DND-41 (cell line): ENCODE measurements at regions not wholly inside any gene's neighbourhood (a gene's known extent, or its start where the extent isn't known, plus 50 kb on each side); places are given as distances from the start of the nearest gene placed in this dataset.

Experiments
- ATAC-seq: fragments of 200-7000 bp; cut with Tn5 transposase; 3 replicates; pipeline ENCODE4 v1.9.1; 2021; ENCODE audit warnings: low read depth; ENCODE audit not compliant: insufficient read depth
- DNase-seq: peaks from one replicate; pipeline ENCODE4 v3.0.0-alpha.2; 2020
- H2AFZ ChIP-seq: 2 replicates; pipeline ENCODE4 v1.6.0; 2012; ENCODE audit warnings: low read depth, low read length
- H3K27ac ChIP-seq: 2 replicates; pipeline ENCODE4 v1.5.1; 2012; ENCODE audit warnings: low read length, inconsistent platforms
- H3K27me3 ChIP-seq: fragments of 200-600 bp; sonication (generic); 2 replicates; pipeline ENCODE4 v1.6.0; 2012; ENCODE audit warnings: low read length, mild to moderate bottlenecking, inconsistent platforms; ENCODE audit not compliant: insufficient read depth, poor library complexity
- H3K36me3 ChIP-seq: 2 replicates; pipeline ENCODE4 v1.5.1; 2012; ENCODE audit warnings: low read length, inconsistent platforms; ENCODE audit not compliant: insufficient read depth
- H3K4me1 ChIP-seq: 2 replicates; pipeline ENCODE4 v1.5.1; 2012; ENCODE audit warnings: mild to moderate bottlenecking, low read length; ENCODE audit not compliant: insufficient read depth
- H3K4me2 ChIP-seq: 2 replicates; pipeline ENCODE4 v1.6.0; 2012; ENCODE audit warnings: mild to moderate bottlenecking, moderate library complexity, low read length, inconsistent platforms; ENCODE audit not compliant: insufficient read depth
- H3K4me3 ChIP-seq, 2 experiments: fragments of 200-600 bp in 1 of 2; shearing (Covaris generic) in 1 of 2; 2 replicates each; pipeline ENCODE4 v1.5.1; 2012 to 2016; ENCODE audit warnings: inconsistent platforms in 2 of 2, low read length in 2 of 2, mild to moderate bottlenecking in 2 of 2, low read depth in 1 of 2, moderate library complexity in 1 of 2
- H3K79me2 ChIP-seq: 2 replicates; pipeline ENCODE4 v1.6.0; 2012; ENCODE audit warnings: low read length, inconsistent platforms; ENCODE audit not compliant: insufficient read depth
- H3K9ac ChIP-seq: 2 replicates; pipeline ENCODE4 v1.6.0; 2012; ENCODE audit warnings: low read depth, mild to moderate bottlenecking, inconsistent platforms, low read length, moderate library complexity
- H3K9me3 ChIP-seq: 2 replicates; pipeline ENCODE4 v1.5.1; 2012; ENCODE audit warnings: low read length, moderate library complexity, mild to moderate bottlenecking, inconsistent platforms; ENCODE audit not compliant: insufficient read depth, severe bottlenecking
- H4K20me1 ChIP-seq: 2 replicates; pipeline ENCODE4 v1.6.0; 2012; ENCODE audit warnings: low read length; ENCODE audit not compliant: insufficient read depth
- EZH2 ChIP-seq: IDR thresholded peaks from 3 replicates; pipeline ENCODE4 v1.6.1; 2012; ENCODE audit warnings: borderline replicate concordance, low read depth, mild to moderate bottlenecking, moderate library complexity, low read length, inconsistent platforms; ENCODE audit not compliant: severe bottlenecking
- TF ChIP-seq, protein P1 (sequence below): IDR thresholded peaks from 2 replicates; pipeline ENCODE4 v1.5.1; 2012; ENCODE audit warnings: borderline replicate concordance, low read length, moderate library complexity, mild to moderate bottlenecking; ENCODE audit not compliant: poor library complexity, severe bottlenecking; ENCODE audit errors: extremely low read depth

DNA sequence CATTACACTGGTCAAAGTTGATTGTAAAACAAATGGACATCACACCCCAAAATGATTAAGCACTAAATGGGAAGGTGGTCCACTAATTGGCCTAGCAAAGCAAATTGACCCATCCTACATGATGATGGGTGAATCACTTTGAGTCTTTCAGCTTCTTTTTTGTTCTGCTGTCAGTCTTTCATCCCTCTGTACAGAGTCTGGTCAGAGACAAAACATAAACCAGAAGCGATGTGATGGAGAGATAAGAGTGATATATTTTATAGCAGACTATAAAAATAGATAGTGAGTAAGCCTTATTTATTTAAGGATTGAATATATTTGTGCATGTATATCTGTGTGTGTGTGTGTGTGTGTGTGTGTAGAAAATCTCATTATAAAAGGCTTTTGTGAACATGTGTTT is 618.4 kb upstream of the SOX9 start:
- Histone ChIP-seq H3K27ac (no peak overlapping the region), H3K4me2 (no peak overlapping the region), H4K20me1 (no peaks in the 10 kb centered on the region), H3K79me2 (no peaks in the 10 kb centered on the region), H3K4me1 (no peaks in the 10 kb centered on the region), H3K9ac (no peak overlapping the region), H3K4me3 (no peak overlapping the region), H3K9me3 (no peaks in the 10 kb centered on the region), H3K27me3 (no peaks in the 10 kb centered on the region), H2AFZ (no peak overlapping the region), H3K36me3 (no peaks in the 10 kb centered on the region)
- no peak for DNase-seq
- TF ChIP-seq, protein P1, sequence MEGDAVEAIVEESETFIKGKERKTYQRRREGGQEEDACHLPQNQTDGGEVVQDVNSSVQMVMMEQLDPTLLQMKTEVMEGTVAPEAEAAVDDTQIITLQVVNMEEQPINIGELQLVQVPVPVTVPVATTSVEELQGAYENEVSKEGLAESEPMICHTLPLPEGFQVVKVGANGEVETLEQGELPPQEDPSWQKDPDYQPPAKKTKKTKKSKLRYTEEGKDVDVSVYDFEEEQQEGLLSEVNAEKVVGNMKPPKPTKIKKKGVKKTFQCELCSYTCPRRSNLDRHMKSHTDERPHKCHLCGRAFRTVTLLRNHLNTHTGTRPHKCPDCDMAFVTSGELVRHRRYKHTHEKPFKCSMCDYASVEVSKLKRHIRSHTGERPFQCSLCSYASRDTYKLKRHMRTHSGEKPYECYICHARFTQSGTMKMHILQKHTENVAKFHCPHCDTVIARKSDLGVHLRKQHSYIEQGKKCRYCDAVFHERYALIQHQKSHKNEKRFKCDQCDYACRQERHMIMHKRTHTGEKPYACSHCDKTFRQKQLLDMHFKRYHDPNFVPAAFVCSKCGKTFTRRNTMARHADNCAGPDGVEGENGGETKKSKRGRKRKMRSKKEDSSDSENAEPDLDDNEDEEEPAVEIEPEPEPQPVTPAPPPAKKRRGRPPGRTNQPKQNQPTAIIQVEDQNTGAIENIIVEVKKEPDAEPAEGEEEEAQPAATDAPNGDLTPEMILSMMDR = no peak
- TF ChIP-seq EZH2 = no peak
- ATAC-seq = no peak

DNA sequence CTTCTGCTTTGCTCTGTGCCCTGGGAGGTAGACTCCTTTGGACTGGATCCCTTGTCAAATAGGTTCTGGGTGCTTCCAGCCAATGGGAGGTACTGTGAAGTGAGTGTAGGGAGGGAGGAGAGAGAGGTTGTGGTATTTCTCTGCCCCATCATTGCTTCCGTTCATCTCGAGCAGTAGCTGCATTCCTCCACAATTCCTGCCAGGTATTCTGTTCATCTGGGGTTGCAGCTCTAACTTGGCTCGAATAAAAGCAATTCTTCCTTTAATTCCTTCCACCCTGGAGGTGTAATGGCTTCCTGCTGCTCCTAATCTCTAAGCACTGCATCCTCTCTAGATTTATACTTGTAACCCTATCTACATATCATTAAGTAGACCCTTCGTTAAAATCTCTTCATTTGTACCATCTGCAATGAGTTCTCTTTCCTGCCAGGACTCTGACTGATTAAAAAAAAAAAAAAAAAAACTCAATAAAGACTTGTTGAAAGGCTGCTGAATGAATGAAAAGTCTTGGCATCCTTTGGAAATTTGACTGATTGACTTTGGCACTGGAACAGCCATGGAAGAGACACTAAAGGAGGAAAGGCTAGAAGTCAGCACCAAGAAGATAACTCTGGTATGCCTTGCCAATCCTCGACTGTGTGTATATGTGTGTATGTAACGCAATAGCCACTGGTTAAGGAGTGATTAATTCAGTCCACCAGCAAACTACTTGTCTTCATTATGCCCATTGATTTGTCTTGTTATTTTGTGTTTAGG is 616.9 kb upstream of the SOX9 start:
- Histone ChIP-seq H3K27ac (no peak overlapping the region), H3K4me3 (no peak overlapping the region), H3K4me2 (no peak overlapping the region), H2AFZ (no peak overlapping the region), H3K27me3 (no peaks in the 10 kb centered on the region), H3K36me3 (no peaks in the 10 kb centered on the region), H3K9ac (no peak overlapping the region), H3K79me2 (no peaks in the 10 kb centered on the region), H3K4me1 (no peaks in the 10 kb centered on the region), H3K9me3 (no peaks in the 10 kb centered on the region), H4K20me1 (no peaks in the 10 kb centered on the region)
- ATAC-seq (no peak), DNase-seq (no peak)
- TF ChIP-seq EZH2 = no peak
- TF ChIP-seq, protein P1 = no peak

- no peak overlapping the region for H3K4me2 ChIP-seq
- no peak for ATAC-seq
- no peaks in the 10 kb centered on the region for H3K79me2 ChIP-seq
- no peaks in the 10 kb centered on the region for H3K27me3 ChIP-seq
- DNase-seq = no peak
- no peak overlapping the region for H3K27ac ChIP-seq
- H3K9me3 ChIP-seq = no peaks in the 10 kb centered on the region
- no peak overlapping the region for H3K9ac ChIP-seq
- H4K20me1 ChIP-seq = no peaks in the 10 kb centered on the region
- H3K4me1 ChIP-seq = no peaks in the 10 kb centered on the region
- TF ChIP-seq, protein P1 = no peak
- TF ChIP-seq EZH2 = no peak
- H2AFZ ChIP-seq = no peak overlapping the region
- H3K4me3 ChIP-seq = no peak overlapping the region
- no peaks in the 10 kb centered on the region for H3K36me3 ChIP-seq
Measured at GRCh38 chr17:71505200-71505599, 615.6 kb upstream of the SOX9 start.

GRCh38 chr17:71505981-71506380 is 614.8 kb upstream of the SOX9 start:
- no peak overlapping the region for H3K27ac ChIP-seq
- no peaks in the 10 kb centered on the region for H3K36me3 ChIP-seq
- no peak overlapping the region for H3K4me3 ChIP-seq
- no peaks in the 10 kb centered on the region for H3K4me1 ChIP-seq
- no peak for ATAC-seq
- no peaks in the 10 kb centered on the region for H3K79me2 ChIP-seq
- no peaks in the 10 kb centered on the region for H3K27me3 ChIP-seq
- no peaks in the 10 kb centered on the region for H4K20me1 ChIP-seq
- no peak overlapping the region for H2AFZ ChIP-seq
- TF ChIP-seq, protein P1 = no peak
- no peak for TF ChIP-seq EZH2
- H3K4me2 ChIP-seq = no peak overlapping the region
- H3K9me3 ChIP-seq = no peaks in the 10 kb centered on the region
- no peak overlapping the region for H3K9ac ChIP-seq
- no peak for DNase-seq
